Neural progenitor cell (in vitro differentiated cells): ENCODE measurements at regions not wholly inside any gene's neighbourhood (a gene's known extent, or its start where the extent isn't known, plus 50 kb on each side); places are given as distances from the start of the nearest gene placed in this dataset.

Experiments
- EZH2 ChIP-seq: fragments of 200-600 bp; sonication (generic); IDR thresholded peaks from 2 replicates; pipeline ENCODE4 v1.6.1; 2017; ENCODE audit warnings: antibody characterized with exemption, mild to moderate bottlenecking, moderate library complexity
- EZH2phosphoT487 ChIP-seq: fragments of 200-600 bp; sonication (generic); IDR thresholded peaks from 2 replicates; pipeline ENCODE4 v1.6.1; 2017; ENCODE audit warnings: antibody characterized with exemption
- TF ChIP-seq, protein P1 (sequence below): fragments of 200-600 bp; sonication (generic); IDR thresholded peaks from 2 replicates; pipeline ENCODE4 v1.5.1; 2017; ENCODE audit warnings: antibody characterized with exemption, mild to moderate bottlenecking

DNA sequence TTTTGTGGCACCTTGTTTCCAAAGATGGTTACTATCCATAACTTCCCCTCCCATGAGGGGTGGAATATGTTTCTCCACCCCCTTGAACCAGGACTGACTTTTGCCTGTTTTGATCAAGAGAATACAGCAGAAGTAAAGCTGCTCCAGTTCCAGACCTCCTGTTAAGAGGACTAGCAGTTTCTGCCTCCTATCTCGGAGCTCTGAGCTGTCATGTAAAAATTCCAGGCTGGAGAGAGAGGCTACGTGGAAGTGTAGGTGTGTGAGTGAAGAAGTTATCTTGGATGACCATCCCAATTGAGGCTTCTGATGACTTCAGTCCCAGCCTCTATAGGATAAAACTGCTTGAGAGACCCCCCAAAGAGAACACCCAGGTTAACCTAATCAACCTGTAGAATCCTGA lies 511.7 kb upstream of the IMPG1 start:
- no peak for TF ChIP-seq EZH2phosphoT487
- TF ChIP-seq, protein P1, sequence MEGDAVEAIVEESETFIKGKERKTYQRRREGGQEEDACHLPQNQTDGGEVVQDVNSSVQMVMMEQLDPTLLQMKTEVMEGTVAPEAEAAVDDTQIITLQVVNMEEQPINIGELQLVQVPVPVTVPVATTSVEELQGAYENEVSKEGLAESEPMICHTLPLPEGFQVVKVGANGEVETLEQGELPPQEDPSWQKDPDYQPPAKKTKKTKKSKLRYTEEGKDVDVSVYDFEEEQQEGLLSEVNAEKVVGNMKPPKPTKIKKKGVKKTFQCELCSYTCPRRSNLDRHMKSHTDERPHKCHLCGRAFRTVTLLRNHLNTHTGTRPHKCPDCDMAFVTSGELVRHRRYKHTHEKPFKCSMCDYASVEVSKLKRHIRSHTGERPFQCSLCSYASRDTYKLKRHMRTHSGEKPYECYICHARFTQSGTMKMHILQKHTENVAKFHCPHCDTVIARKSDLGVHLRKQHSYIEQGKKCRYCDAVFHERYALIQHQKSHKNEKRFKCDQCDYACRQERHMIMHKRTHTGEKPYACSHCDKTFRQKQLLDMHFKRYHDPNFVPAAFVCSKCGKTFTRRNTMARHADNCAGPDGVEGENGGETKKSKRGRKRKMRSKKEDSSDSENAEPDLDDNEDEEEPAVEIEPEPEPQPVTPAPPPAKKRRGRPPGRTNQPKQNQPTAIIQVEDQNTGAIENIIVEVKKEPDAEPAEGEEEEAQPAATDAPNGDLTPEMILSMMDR, result no peak
- TF ChIP-seq EZH2, result no peak
